ENCODE measurements at regions not wholly inside any gene's neighbourhood (a gene's known extent, or its start where the extent isn't known, plus 50 kb on each side); places are given as distances from the start of the nearest gene placed in this dataset.
"Not testable (repeated sequence)": the region's sequence is repeated elsewhere in the genome, so short reads cannot be mapped to it uniquely, and the experiment has no call there.

GRCh38 chr9:106487266-106487665 lies 375.7 kb upstream of the ZNF462 start:
- H3K9ac ChIP-seq (ENCODE audit: low read length), result no peak overlapping the region
- no peak overlapping the region for H2AFZ ChIP-seq (ENCODE audit: low read depth, low read length)
- no peak for TF ChIP-seq REST (IDR thresholded peaks at IDR 0.05; ENCODE audit: borderline replicate concordance)
- TF ChIP-seq POLR2AphosphoS5 (IDR thresholded peaks at IDR 0.05), result no peak
- TF ChIP-seq RAD21 (conservative IDR thresholded peaks at IDR 0.05), result no peak
- TF ChIP-seq MXI1 (conservative IDR thresholded peaks at IDR 0.05; ENCODE audit: poor library complexity, severe bottlenecking), result no peak
- TF ChIP-seq CTCF (IDR thresholded peaks at IDR 0.05; ENCODE audit: poor library complexity, severe bottlenecking), result no peak
- no peak for TF ChIP-seq SMC3 (conservative IDR thresholded peaks at IDR 0.05; ENCODE audit: poor library complexity)
- no peak for TF ChIP-seq TAF1 (IDR thresholded peaks at IDR 0.05; ENCODE audit: low read depth)
- TF ChIP-seq EP300 (conservative IDR thresholded peaks at IDR 0.05; ENCODE audit: poor library complexity, severe bottlenecking), result no peak
- no peaks in the 10 kb centered on the region for H3K27me3 ChIP-seq (ENCODE audit: insufficient read depth, low read depth, low read length)
- no peaks in the 10 kb centered on the region for H3K36me3 ChIP-seq (ENCODE audit: insufficient read depth, low read length)
- no peak overlapping the region for H3K4me3 ChIP-seq (ENCODE audit: low read length)
- no peaks in the 10 kb centered on the region for H4K20me1 ChIP-seq (ENCODE audit: insufficient read depth)
- H3K9me3 ChIP-seq (ENCODE audit: low read length), result no peaks in the 10 kb centered on the region
- H3K27ac ChIP-seq (ENCODE audit: low read length), result no peak overlapping the region
- no peaks in the 10 kb centered on the region for H3K9me2 ChIP-seq (ENCODE audit: insufficient read depth, low read length)
- no peaks in the 10 kb centered on the region for H3K79me2 ChIP-seq (replicated peaks; ENCODE audit: insufficient read depth, low read length)
- no peak overlapping the region for H3K4me2 ChIP-seq (ENCODE audit: low read length)
- no peaks in the 10 kb centered on the region for H3F3A ChIP-seq (ENCODE audit: insufficient read depth, low read length, poor library complexity, severe bottlenecking)

GRCh38 chr9:106492126-106492525 lies 370.8 kb upstream of the ZNF462 start:
- H3K4me2 ChIP-seq (ENCODE audit: low read length); H3K79me2 ChIP-seq (replicated peaks; ENCODE audit: insufficient read depth, low read length); H3K27ac ChIP-seq (ENCODE audit: low read length); H3K9me2 ChIP-seq (ENCODE audit: insufficient read depth, low read length); H2AFZ ChIP-seq (ENCODE audit: low read depth, low read length); H4K20me1 ChIP-seq (ENCODE audit: insufficient read depth); H3K36me3 ChIP-seq (ENCODE audit: insufficient read depth, low read length); H3K27me3 ChIP-seq (ENCODE audit: insufficient read depth, low read depth, low read length); H3K9ac ChIP-seq (ENCODE audit: low read length); H3K9me3 ChIP-seq (ENCODE audit: low read length); H3F3A ChIP-seq (ENCODE audit: insufficient read depth, low read length, poor library complexity, severe bottlenecking); H3K4me3 ChIP-seq (ENCODE audit: low read length): not testable (repeated sequence)

- H3K36me3 ChIP-seq (ENCODE audit: insufficient read depth, low read length), result no peaks in the 10 kb centered on the region
- H3K9me3 ChIP-seq (ENCODE audit: low read length), result no peaks in the 10 kb centered on the region
- H3K4me2 ChIP-seq (ENCODE audit: low read length), result no peak overlapping the region
- H3K9ac ChIP-seq (ENCODE audit: low read length), result no peak overlapping the region
- H4K20me1 ChIP-seq (ENCODE audit: insufficient read depth), result no peaks in the 10 kb centered on the region
- TF ChIP-seq REST (IDR thresholded peaks at IDR 0.05; ENCODE audit: borderline replicate concordance) (no peak), MXI1 (conservative IDR thresholded peaks at IDR 0.05; ENCODE audit: poor library complexity, severe bottlenecking) (no peak), SMC3 (conservative IDR thresholded peaks at IDR 0.05; ENCODE audit: poor library complexity) (no peak), CTCF (IDR thresholded peaks at IDR 0.05; ENCODE audit: poor library complexity, severe bottlenecking) (no peak), TAF1 (IDR thresholded peaks at IDR 0.05; ENCODE audit: low read depth) (no peak), RAD21 (conservative IDR thresholded peaks at IDR 0.05) (no peak), EZH2 (IDR thresholded peaks at IDR 0.05; ENCODE audit: borderline replicate concordance, insufficient read depth, low read length, poor library complexity, severe bottlenecking) (no peak), EP300 (conservative IDR thresholded peaks at IDR 0.05; ENCODE audit: poor library complexity, severe bottlenecking) (no peak), POLR2AphosphoS5 (IDR thresholded peaks at IDR 0.05) (no peak)
- no peaks in the 10 kb centered on the region for H3K27me3 ChIP-seq (ENCODE audit: insufficient read depth, low read depth, low read length)
- H3K9me2 ChIP-seq (ENCODE audit: insufficient read depth, low read length), result no peaks in the 10 kb centered on the region
- no peak overlapping the region for H2AFZ ChIP-seq (ENCODE audit: low read depth, low read length)
- no peaks in the 10 kb centered on the region for H3K79me2 ChIP-seq (replicated peaks; ENCODE audit: insufficient read depth, low read length)
- H3K4me3 ChIP-seq (ENCODE audit: low read length), result no peak overlapping the region
- no peak overlapping the region for H3K27ac ChIP-seq (ENCODE audit: low read length)
- H3F3A ChIP-seq (ENCODE audit: insufficient read depth, low read length, poor library complexity, severe bottlenecking), result no peaks in the 10 kb centered on the region
These were observed 362.8 kb upstream of the ZNF462 start for GRCh38 chr9:106500171-106500570.

Data from neural cell (in vitro differentiated cells).